GM23338 (cell line): ENCODE measurements at regions not wholly inside any gene's neighbourhood (a gene's known extent, or its start where the extent isn't known, plus 50 kb on each side); places are given as distances from the start of the nearest gene placed in this dataset.

Experiments used
- ATAC-seq: fragments of 200-7000 bp; cut with Tn5 transposase; 3 replicates; pipeline ENCODE4 v1.9.1; 2020
- DNase-seq: peaks from one replicate; pipeline ENCODE4 v3.0.0-alpha.2; 2015; ENCODE audit warnings: low spot score
- H2AFZ ChIP-seq: fragments of 200-600 bp; sonication (generic); 2 replicates; pipeline ENCODE4 v1.8.0; 2016; ENCODE audit warnings: antibody characterized with exemption, mild to moderate bottlenecking, moderate library complexity
- H3F3A ChIP-seq: fragments of 200-600 bp; sonication (generic); replicated peaks from 2 replicates; pipeline ENCODE4 v1.8.0; 2017; ENCODE audit warnings: antibody characterized with exemption, mixed run types, low read depth
- H3K27ac ChIP-seq: fragments of 200-600 bp; sonication (generic); 2 replicates; pipeline ENCODE4 v1.6.1; 2016; ENCODE audit warnings: low read depth
- H3K27me3 ChIP-seq: fragments of 200-600 bp; sonication (generic); 2 replicates; pipeline ENCODE4 v1.8.0; 2016; ENCODE audit warnings: mild to moderate bottlenecking, mixed run types, moderate library complexity; ENCODE audit not compliant: insufficient read depth
- H3K36me3 ChIP-seq: fragments of 200-600 bp; sonication (generic); 2 replicates; pipeline ENCODE4 v1.8.0; 2016; ENCODE audit warnings: mild to moderate bottlenecking; ENCODE audit not compliant: insufficient read depth
- H3K4me1 ChIP-seq: fragments of 200-600 bp; sonication (generic); 2 replicates; pipeline ENCODE4 v1.8.0; 2016; ENCODE audit warnings: mild to moderate bottlenecking, moderate library complexity; ENCODE audit not compliant: insufficient read depth
- H3K4me2 ChIP-seq: fragments of 200-600 bp; sonication (generic); 2 replicates; pipeline ENCODE4 v1.7.1; 2017; ENCODE audit warnings: mixed run types
- H3K4me3 ChIP-seq: fragments of 200-600 bp; sonication (generic); 2 replicates; pipeline ENCODE4 v1.6.1; 2016; ENCODE audit warnings: mixed run types
- H3K79me2 ChIP-seq: fragments of 200-600 bp; sonication (generic); replicated peaks from 2 replicates; pipeline ENCODE4 v1.8.0; 2017; ENCODE audit warnings: mild to moderate bottlenecking; ENCODE audit not compliant: insufficient read depth
- H3K9me2 ChIP-seq: fragments of 200-600 bp; sonication (generic); 2 replicates; pipeline ENCODE4 v1.8.0; 2017; ENCODE audit not compliant: insufficient read depth
- H4K20me1 ChIP-seq: fragments of 200-600 bp; sonication (generic); replicated peaks from 2 replicates; pipeline ENCODE4 v1.8.0; 2017; ENCODE audit warnings: mild to moderate bottlenecking; ENCODE audit not compliant: insufficient read depth
- H3K27ac Mint-ChIP-seq: 2 replicates; pipeline ENCODE4 v1.8.0; 2020; ENCODE audit warnings: inconsistent platforms, mild to moderate bottlenecking, moderate library complexity, mixed read lengths
- H3K27me3 Mint-ChIP-seq: 3 replicates; pipeline ENCODE4 v1.8.0; 2022; ENCODE audit warnings: low read depth, mild to moderate bottlenecking, moderate library complexity, mixed read lengths, inconsistent platforms; ENCODE audit not compliant: insufficient read depth, poor library complexity
- H3K36me3 Mint-ChIP-seq: 3 replicates; pipeline ENCODE4 v1.8.0; 2021; ENCODE audit warnings: low read depth, mild to moderate bottlenecking, inconsistent platforms, moderate library complexity, mixed read lengths
- H3K4me1 Mint-ChIP-seq: 3 replicates; pipeline ENCODE4 v1.8.0; 2020; ENCODE audit warnings: mild to moderate bottlenecking, inconsistent platforms, mixed read lengths
- H3K4me3 Mint-ChIP-seq: 3 replicates; pipeline ENCODE4 v1.8.0; 2021; ENCODE audit warnings: moderate library complexity, mild to moderate bottlenecking, inconsistent platforms, mixed read lengths
- H3K9me3 Mint-ChIP-seq: 3 replicates; pipeline ENCODE4 v1.8.0; 2020; ENCODE audit warnings: moderate library complexity, mild to moderate bottlenecking, inconsistent platforms, mixed read lengths
- EZH2 ChIP-seq: fragments of 200-600 bp; sonication (generic); IDR thresholded peaks from one replicate; pipeline ENCODE4 v1.8.0; 2017; ENCODE audit warnings: antibody characterized with exemption, mild to moderate bottlenecking, low read depth; ENCODE audit not compliant: unreplicated experiment
- EZH2phosphoT487 ChIP-seq: fragments of 200-600 bp; sonication (generic); IDR thresholded peaks from one replicate; pipeline ENCODE4 v1.8.1; 2018; ENCODE audit warnings: antibody characterized with exemption; ENCODE audit not compliant: unreplicated experiment
- JUNB ChIP-seq: IDR thresholded peaks from one replicate; pipeline ENCODE4 v1.6.1; 2016; ENCODE audit warnings: antibody characterized with exemption; ENCODE audit not compliant: unreplicated experiment
- NANOG ChIP-seq: IDR thresholded peaks from 2 replicates; pipeline ENCODE4 v1.6.1; 2016; ENCODE audit warnings: antibody characterized with exemption, borderline replicate concordance
- POLR2AphosphoS5 ChIP-seq: IDR thresholded peaks from 2 replicates; pipeline ENCODE4 v1.6.1; 2016; ENCODE audit warnings: antibody characterized with exemption, low read depth
- REST ChIP-seq: IDR thresholded peaks from one replicate; pipeline ENCODE4 v1.6.1; 2018; ENCODE audit warnings: antibody characterized with exemption; ENCODE audit not compliant: unreplicated experiment
- STAT1 ChIP-seq: IDR thresholded peaks from one replicate; pipeline ENCODE4 v1.6.1; 2016; ENCODE audit warnings: antibody characterized with exemption; ENCODE audit not compliant: unreplicated experiment
- ZNF114 ChIP-seq: fragments of 250-450 bp; sonication (Bioruptor Pico); IDR thresholded peaks from 2 replicates; pipeline ENCODE4 v1.5.0; 2020; ENCODE audit warnings: mild to moderate bottlenecking, moderate library complexity
- ZNF331 ChIP-seq: fragments of 250-450 bp; sonication (Bioruptor Pico); IDR thresholded peaks from 2 replicates; pipeline ENCODE4 v1.5.0; 2020; ENCODE audit warnings: low read depth, mild to moderate bottlenecking, moderate library complexity
- TF ChIP-seq, protein P1 (sequence below): IDR thresholded peaks from 2 replicates; pipeline ENCODE4 v1.6.1; 2016; ENCODE audit warnings: antibody characterized with exemption

DNA sequence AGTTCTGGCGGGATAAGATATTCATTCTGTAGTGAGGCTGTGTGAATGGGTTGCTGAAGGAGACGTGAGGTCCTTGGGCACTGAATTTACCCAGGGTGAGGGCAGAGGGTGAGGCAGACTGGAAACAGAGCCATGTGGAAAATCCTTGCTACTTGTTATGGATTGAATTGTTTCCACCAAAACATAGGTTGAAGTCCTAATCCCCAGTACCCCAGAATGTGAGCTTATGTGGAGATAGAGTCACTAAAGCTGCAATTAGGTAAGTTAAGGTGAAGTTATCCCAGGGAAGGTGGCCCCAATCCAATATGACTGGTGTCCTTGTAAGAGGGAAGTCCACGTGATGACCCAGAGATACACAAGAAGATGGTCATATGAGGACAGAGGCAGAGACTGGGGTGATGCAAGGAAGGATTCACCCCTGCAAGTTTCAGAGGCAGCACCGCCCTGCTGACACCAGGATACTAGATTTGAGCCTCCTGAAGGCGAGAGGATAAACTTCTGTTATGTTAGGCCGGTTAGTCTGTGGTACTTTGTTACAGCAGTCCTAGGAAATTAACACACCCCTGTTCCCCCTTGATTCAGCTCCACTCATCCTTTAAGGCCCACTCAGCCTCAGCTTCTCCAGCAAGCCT is 289.4 kb upstream of the MEX3C start (continued):
- TF ChIP-seq REST (no peak), POLR2AphosphoS5 (no peak), NANOG (no peak), JUNB (no peak), ZNF114 (CRISPR knock-in tag) (no peak), STAT1 (no peak)
- TF ChIP-seq, protein P1, sequence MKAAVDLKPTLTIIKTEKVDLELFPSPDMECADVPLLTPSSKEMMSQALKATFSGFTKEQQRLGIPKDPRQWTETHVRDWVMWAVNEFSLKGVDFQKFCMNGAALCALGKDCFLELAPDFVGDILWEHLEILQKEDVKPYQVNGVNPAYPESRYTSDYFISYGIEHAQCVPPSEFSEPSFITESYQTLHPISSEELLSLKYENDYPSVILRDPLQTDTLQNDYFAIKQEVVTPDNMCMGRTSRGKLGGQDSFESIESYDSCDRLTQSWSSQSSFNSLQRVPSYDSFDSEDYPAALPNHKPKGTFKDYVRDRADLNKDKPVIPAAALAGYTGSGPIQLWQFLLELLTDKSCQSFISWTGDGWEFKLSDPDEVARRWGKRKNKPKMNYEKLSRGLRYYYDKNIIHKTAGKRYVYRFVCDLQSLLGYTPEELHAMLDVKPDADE: no peak

GRCh38 chr18:51490417-51490816 is 292.9 kb upstream of the MEX3C start:
- no peaks in the 10 kb centered on the region for H3K9me3 Mint-ChIP-seq
- Histone ChIP-seq H3K27me3 (no peaks in the 10 kb centered on the region), H3K36me3 (no peaks in the 10 kb centered on the region), H3K9me2 (0 out of 2 replicates have a peak, but pooled peaks cover 3% of the 10 kb centered on the region), H4K20me1 (no peaks in the 10 kb centered on the region), H3K4me1 (no peaks in the 10 kb centered on the region), H3K4me2 (no peak overlapping the region), H3K4me3 (no peak overlapping the region), H2AFZ (no peak overlapping the region), H3F3A (no peaks in the 10 kb centered on the region), H3K79me2 (no peaks in the 10 kb centered on the region), H3K27ac (no peak overlapping the region)
- no peak overlapping the region for H3K4me3 Mint-ChIP-seq
- ATAC-seq: no peak
- peaks cover 3% of the 10 kb centered on the region for H3K27me3 Mint-ChIP-seq
- H3K36me3 Mint-ChIP-seq: no peaks in the 10 kb centered on the region; the same call in 2 of the 3 replicates
- H3K4me1 Mint-ChIP-seq: peaks cover 4% of the 10 kb centered on the region; the same call in 2 of the 3 replicates
- DNase-seq: no peak
- H3K27ac Mint-ChIP-seq: no peak overlapping the region
- TF ChIP-seq, protein P1: no peak
- TF ChIP-seq EZH2phosphoT487 (no peak), STAT1 (no peak), POLR2AphosphoS5 (no peak), ZNF114 (CRISPR knock-in tag) (no peak), REST (no peak), ZNF331 (CRISPR knock-in tag) (no peak), NANOG (no peak), EZH2 (no peak)
